BLaER1 (cell line): ENCODE measurements at regions not wholly inside any gene's neighbourhood (a gene's known extent, or its start where the extent isn't known, plus 50 kb on each side); places are given as distances from the start of the nearest gene placed in this dataset.

Experiments used
- H3K27ac ChIP-seq: shearing (Covaris generic); formaldehyde crosslinking; 2 replicates; pipeline ENCODE4 v1.8.1; 2022
- H3K27me3 ChIP-seq: shearing (Covaris generic); formaldehyde crosslinking; 2 replicates; pipeline ENCODE4 v1.8.1; 2022
- H3K36me3 ChIP-seq: shearing (Covaris generic); formaldehyde crosslinking; 2 replicates; pipeline ENCODE4 v1.8.1; 2022
- H3K4me1 ChIP-seq: shearing (Covaris generic); formaldehyde crosslinking; 2 replicates; pipeline ENCODE4 v1.8.1; 2022
- H3K4me2 ChIP-seq: shearing (Covaris generic); formaldehyde crosslinking; 2 replicates; pipeline ENCODE4 v1.8.1; 2022
- H3K4me3 ChIP-seq: shearing (Covaris generic); formaldehyde crosslinking; 2 replicates; pipeline ENCODE4 v1.8.1; 2022
- H3K9ac ChIP-seq: shearing (Covaris generic); formaldehyde crosslinking; 2 replicates; pipeline ENCODE4 v1.8.1; 2022
- H3K9me3 ChIP-seq: shearing (Covaris generic); formaldehyde crosslinking; 2 replicates; pipeline ENCODE4 v1.8.1; 2022
- H4K20me1 ChIP-seq: shearing (Covaris generic); formaldehyde crosslinking; 2 replicates; pipeline ENCODE4 v1.8.1; 2022
- Cebpa-rat ChIP-seq: shearing (Covaris generic); IDR thresholded peaks from 2 replicates; pipeline ENCODE4 v1.8.1; 2022

DNA sequence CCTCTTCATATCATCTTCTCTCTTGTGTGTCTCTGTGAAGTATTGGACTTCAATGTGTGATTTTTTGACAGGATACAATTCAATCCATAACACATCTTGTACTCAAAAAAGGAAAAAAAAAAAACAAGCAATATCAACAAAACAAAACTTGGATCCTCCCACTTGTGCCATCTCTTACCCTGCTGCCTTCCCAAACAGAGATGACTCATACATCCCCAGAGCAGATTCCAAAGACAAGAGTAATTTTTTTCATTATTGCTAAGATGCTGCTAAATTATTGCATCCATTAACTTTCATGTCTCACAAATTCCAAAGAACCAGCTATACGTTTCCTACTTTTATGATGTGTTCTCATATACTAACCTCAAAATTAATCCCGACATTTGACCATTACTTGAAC, 479.2 kb downstream of the GBA3 start:
- H3K27ac ChIP-seq, result no peak overlapping the region
- H3K4me1 ChIP-seq, result no peaks in the 10 kb centered on the region
- no peak for TF ChIP-seq Cebpa-rat
- no peaks in the 10 kb centered on the region for H3K27me3 ChIP-seq
- H4K20me1 ChIP-seq, result no peaks in the 10 kb centered on the region
- no peak overlapping the region for H3K4me2 ChIP-seq
- no peak overlapping the region for H3K9ac ChIP-seq
- H3K36me3 ChIP-seq, result no peaks in the 10 kb centered on the region
- peaks cover 8% of the 10 kb centered on the region; the same call in 1 of the 2 replicates for H3K9me3 ChIP-seq
- H3K4me3 ChIP-seq, result no peak overlapping the region

DNA sequence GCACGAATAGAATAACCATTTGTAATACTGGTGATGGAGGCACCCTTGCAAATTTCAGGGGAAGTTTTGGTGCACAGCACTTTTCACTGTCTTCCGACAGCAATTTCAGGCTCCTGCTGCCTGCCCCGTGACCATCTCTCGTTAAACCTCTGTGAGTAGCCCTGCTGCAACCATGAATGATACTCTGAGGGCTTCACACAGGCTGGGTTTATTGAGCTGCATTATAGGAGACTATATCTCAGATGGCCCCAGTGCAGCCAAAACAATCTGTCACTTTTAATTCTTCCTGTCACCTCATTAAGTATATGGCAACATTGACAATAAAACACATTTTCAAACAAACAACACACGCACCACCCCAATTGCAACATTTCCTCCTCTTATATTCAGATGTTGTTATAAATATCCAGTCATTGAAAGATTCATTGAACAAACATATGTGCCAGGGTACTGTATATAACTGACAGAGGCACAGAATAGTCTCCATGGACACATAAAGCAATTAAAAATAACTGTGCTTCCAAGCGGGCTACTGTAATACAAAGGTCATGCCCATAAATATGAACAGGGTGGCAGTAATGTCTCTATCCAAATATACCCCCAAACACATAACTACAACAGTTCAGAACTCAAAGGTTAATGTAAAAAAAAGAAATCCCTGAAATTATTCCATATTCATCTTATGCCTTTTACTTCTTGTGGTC, 477.0 kb downstream of the GBA3 start:
- Histone ChIP-seq H3K36me3 (no peaks in the 10 kb centered on the region), H3K4me1 (no peaks in the 10 kb centered on the region), H3K9ac (no peak overlapping the region), H3K4me3 (no peak overlapping the region), H4K20me1 (no peaks in the 10 kb centered on the region), H3K9me3 (peaks cover 4% of the 10 kb centered on the region; the same call in 1 of the 2 replicates), H3K27ac (no peak overlapping the region), H3K27me3 (no peaks in the 10 kb centered on the region), H3K4me2 (no peak overlapping the region)
- no peak for TF ChIP-seq Cebpa-rat

DNA sequence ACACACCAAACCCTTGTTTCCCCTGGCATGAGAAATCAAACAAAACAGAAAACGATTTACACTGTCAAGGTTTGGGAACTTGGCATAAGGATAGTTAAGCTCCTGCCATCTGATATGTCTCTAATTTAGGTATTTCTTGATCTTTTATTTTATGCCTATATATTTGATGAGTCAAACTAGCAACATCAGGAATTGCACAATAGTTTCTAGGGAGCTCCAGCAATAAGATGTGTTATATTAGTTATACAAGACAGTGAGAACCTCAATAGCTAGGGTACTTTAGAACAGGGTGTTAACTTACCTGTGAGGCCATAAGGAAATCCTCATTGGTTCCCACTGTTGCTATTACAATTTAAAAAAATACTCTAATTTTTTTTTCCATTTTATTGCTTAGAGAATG, 474.2 kb downstream of the GBA3 start:
- no peaks in the 10 kb centered on the region for H3K9me3 ChIP-seq
- no peak for TF ChIP-seq Cebpa-rat

DNA sequence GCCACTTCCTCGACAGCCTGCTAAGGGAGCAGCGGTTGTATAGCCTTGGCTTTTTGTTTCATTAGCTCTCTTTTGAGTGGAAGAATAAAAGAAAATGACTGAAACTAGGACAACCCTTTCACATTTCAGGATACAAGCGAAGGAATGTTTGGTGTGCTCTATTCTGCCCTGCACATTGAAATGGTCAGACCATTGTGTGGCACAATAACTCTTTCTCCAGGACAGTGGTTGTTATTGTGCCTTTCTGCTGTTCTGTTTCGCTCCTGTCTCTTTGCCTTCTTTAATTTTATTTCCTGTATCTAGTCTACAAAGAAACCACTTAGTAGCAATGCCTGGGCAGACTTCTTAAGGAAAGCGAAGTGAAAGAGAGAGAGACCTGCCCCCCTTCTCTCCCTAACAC, 473.7 kb downstream of the GBA3 start:
- H3K9ac ChIP-seq, result no peak overlapping the region
- no peaks in the 10 kb centered on the region for H3K36me3 ChIP-seq
- no peak overlapping the region for H3K27ac ChIP-seq
- no peaks in the 10 kb centered on the region for H3K27me3 ChIP-seq
- H3K4me2 ChIP-seq, result no peak overlapping the region
- H3K4me1 ChIP-seq, result no peaks in the 10 kb centered on the region
- no peak overlapping the region for H3K4me3 ChIP-seq
- TF ChIP-seq Cebpa-rat, result no peak
- no peaks in the 10 kb centered on the region for H3K9me3 ChIP-seq
- H4K20me1 ChIP-seq, result no peaks in the 10 kb centered on the region

More for the DNA sequence above, 474.2 kb downstream of the GBA3 start:
- no peaks in the 10 kb centered on the region for H4K20me1 ChIP-seq
- H3K27me3 ChIP-seq, result no peaks in the 10 kb centered on the region
- H3K4me2 ChIP-seq, result no peak overlapping the region
- H3K9ac ChIP-seq, result no peak overlapping the region
- H3K27ac ChIP-seq, result no peak overlapping the region
- no peak overlapping the region for H3K4me3 ChIP-seq
- H3K4me1 ChIP-seq, result no peaks in the 10 kb centered on the region
- no peaks in the 10 kb centered on the region for H3K36me3 ChIP-seq

DNA sequence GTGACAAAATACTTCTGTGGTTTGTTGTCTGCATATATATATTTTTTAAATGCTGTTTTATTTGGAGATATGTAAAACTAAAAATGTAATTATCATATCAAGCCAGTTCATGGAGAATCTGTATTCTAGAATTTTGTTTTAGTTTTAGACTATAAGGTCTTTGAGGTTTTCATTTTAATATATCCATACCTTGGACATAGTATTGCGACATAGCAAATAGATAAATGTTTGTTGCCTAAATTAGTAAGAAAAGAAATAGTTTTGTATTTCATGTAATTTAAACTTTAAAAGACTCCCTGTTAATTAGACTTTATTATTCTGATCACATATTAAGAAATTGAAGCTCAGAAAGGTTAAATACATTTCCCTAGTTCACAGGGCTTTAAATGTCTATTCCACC, 472.9 kb downstream of the GBA3 start:
- Histone ChIP-seq H3K27me3 (no peaks in the 10 kb centered on the region), H3K4me1 (no peaks in the 10 kb centered on the region), H3K27ac (no peak overlapping the region), H3K4me3 (no peak overlapping the region), H3K36me3 (no peaks in the 10 kb centered on the region), H3K9ac (no peak overlapping the region), H4K20me1 (no peaks in the 10 kb centered on the region), H3K9me3 (no peaks in the 10 kb centered on the region), H3K4me2 (no peak overlapping the region)
- TF ChIP-seq Cebpa-rat, result no peak

DNA sequence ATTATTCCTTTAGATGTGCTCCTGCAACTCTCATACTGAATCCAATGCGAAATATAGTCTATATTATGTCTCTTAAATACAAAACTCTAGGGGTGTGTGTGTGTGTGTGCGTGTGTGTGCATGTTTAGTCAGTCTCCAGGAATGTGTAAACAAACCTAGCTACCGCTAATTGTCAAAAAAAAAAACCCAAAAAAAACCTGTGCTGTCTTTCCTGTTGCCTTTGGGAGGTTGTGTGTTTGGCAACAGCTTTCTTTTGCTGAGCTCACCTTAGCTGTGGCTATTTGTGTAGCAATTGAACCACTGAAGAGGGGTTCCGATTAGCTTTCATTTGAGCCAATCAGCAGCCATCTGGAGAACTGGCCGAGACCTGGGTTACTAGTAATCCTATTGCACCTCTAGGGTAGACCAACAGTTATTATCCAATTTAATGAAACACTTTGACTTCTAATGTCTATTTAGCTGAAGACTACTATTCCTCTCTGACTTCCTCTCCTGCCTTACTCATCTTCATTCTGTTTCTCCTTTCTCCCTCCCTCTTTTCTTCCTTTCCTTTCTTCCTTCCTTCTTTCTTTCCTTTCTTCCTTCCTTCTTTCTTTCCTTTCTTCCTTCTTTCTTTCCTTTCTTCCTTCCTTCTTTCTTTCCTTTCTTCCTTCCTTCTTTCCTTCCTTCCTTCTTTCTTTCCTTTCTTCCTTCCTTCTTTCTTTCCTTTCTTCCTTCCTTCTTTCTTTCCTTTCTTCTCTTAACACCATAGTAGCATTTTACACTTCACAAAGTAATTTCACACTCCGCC, 471.1 kb downstream of the GBA3 start:
- Histone ChIP-seq H4K20me1 (no peaks in the 10 kb centered on the region), H3K36me3 (no peaks in the 10 kb centered on the region), H3K27ac (no peak overlapping the region), H3K9ac (no peak overlapping the region), H3K4me3 (no peak overlapping the region), H3K4me2 (no peak overlapping the region), H3K27me3 (no peaks in the 10 kb centered on the region), H3K9me3 (no peaks in the 10 kb centered on the region), H3K4me1 (no peaks in the 10 kb centered on the region)
- TF ChIP-seq Cebpa-rat, result no peak

DNA sequence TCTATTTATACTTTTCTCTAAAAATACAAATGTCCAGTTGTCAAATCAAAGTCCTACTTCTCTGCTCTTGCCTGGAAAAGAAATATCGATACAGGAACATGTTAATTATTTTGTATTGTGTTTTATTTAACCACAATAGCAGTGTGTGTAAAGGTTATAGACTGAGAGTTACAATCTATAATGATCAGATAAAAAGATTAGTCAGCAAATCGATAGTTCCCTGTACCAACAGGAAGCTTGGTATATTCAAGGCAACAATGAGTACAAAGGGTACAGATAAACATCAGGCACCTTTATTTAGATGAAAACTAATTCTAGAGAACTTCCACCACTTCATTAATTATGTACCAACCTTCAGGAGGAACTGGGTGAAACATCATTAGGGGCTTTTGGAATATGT, 469.5 kb downstream of the GBA3 start:
- H3K4me3 ChIP-seq, result no peak overlapping the region
- no peaks in the 10 kb centered on the region for H3K4me1 ChIP-seq
- H3K27ac ChIP-seq, result no peak overlapping the region

DNA sequence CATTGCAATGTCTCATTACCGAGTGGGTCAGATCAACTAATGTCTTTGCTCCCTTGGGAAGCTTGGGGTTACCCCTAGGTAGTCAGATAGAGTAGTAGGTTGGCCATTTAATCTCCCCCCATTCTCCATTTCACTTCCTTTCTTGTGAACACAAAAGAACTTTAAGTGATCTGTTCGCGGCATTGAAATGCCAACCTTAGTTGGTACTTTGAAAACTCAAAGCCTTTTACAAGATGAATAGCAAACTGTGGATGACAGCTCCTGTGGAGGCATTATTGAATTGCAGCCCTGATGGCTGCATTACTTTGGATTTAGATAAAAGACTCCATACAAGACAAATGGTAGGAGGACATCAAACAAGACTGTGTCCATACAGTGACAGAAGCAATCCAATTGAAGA, 469.1 kb downstream of the GBA3 start:
- Histone ChIP-seq H3K27me3 (no peaks in the 10 kb centered on the region), H4K20me1 (no peaks in the 10 kb centered on the region), H3K36me3 (no peaks in the 10 kb centered on the region), H3K4me2 (no peak overlapping the region), H3K4me3 (no peak overlapping the region), H3K27ac (no peak overlapping the region), H3K9ac (no peak overlapping the region), H3K9me3 (no peaks in the 10 kb centered on the region), H3K4me1 (no peaks in the 10 kb centered on the region)
- no peak for TF ChIP-seq Cebpa-rat

More for the DNA sequence above, 469.5 kb downstream of the GBA3 start:
- Histone ChIP-seq H3K9me3 (no peaks in the 10 kb centered on the region), H3K4me2 (no peak overlapping the region), H3K36me3 (no peaks in the 10 kb centered on the region), H4K20me1 (no peaks in the 10 kb centered on the region), H3K27me3 (no peaks in the 10 kb centered on the region), H3K9ac (no peak overlapping the region)
- TF ChIP-seq Cebpa-rat, result no peak

DNA sequence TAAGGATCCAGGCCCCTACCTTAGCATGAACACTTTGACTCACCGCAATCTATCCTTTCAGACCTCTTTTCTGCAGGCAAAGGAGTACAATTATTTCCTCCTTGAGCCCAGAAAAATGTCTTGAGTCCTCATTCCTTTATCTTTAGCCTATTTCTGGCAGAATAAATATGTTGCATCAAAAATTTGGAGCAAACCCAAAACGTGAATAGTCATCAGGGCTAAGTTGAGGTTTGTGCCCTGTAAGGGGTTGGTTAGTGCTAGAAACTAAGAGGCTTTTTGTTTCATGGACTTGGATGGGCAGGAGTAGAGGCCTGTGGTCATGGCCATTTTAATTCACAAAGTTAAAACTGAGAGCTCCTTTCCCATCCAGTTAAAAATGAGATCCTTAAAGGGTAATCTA, 460.3 kb downstream of the GBA3 start:
- no peak overlapping the region for H3K4me2 ChIP-seq
- no peak overlapping the region for H3K9ac ChIP-seq
- TF ChIP-seq Cebpa-rat, result no peak
- no peaks in the 10 kb centered on the region for H3K27me3 ChIP-seq
- H3K4me3 ChIP-seq, result no peak overlapping the region
- no peaks in the 10 kb centered on the region for H3K36me3 ChIP-seq
- no peak overlapping the region for H3K27ac ChIP-seq
- H4K20me1 ChIP-seq, result no peaks in the 10 kb centered on the region
- H3K9me3 ChIP-seq, result 0 out of 2 replicates have a peak, but pooled peaks cover 5% of the 10 kb centered on the region
- no peaks in the 10 kb centered on the region for H3K4me1 ChIP-seq

DNA sequence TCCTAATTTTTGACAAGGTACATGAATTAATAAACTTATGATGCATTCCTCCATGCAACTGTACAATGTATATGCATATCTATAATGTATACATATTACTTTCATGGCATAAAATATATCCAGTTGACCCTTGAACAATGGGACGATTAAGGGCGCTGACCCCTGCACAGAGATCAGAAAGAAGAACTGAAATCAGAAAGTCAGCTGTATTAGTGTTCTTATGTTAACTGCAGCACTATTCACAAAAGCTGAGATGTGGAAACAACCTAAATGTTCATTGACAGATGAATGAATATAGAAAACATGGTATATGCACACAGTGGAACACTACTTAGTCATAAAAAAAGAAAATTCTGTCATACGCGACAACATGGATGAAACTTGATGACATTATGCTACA, 457.1 kb downstream of the GBA3 start:
- 0 out of 2 replicates have a peak, but pooled peaks cover 5% of the 10 kb centered on the region for H3K9me3 ChIP-seq
- no peaks in the 10 kb centered on the region for H3K27me3 ChIP-seq
- H3K4me1 ChIP-seq, result no peaks in the 10 kb centered on the region
- no peak for TF ChIP-seq Cebpa-rat
- H3K36me3 ChIP-seq, result no peaks in the 10 kb centered on the region
- no peak overlapping the region for H3K4me3 ChIP-seq
- H3K9ac ChIP-seq, result no peak overlapping the region
- H4K20me1 ChIP-seq, result no peaks in the 10 kb centered on the region
- H3K27ac ChIP-seq, result no peak overlapping the region
- H3K4me2 ChIP-seq, result no peak overlapping the region
